ENCODE measurements at regions not wholly inside any gene's neighbourhood (a gene's known extent, or its start where the extent isn't known, plus 50 kb on each side); places are given as distances from the start of the nearest gene placed in this dataset.

GRCh38 chr11:101306721-101307120 is 177.1 kb upstream of the PGR start (continued):
- TF ChIP-seq ESRRA (CRISPR knock-in tag; IDR thresholded peaks at IDR 0.05; ENCODE audit: borderline replicate concordance), result no peak
- TF ChIP-seq NR1H2 (CRISPR knock-in tag; IDR thresholded peaks at IDR 0.05), result no peak
- TF ChIP-seq FOXK1 (CRISPR knock-in tag; IDR thresholded peaks at IDR 0.05), result no peak
- TF ChIP-seq, protein P1, sequence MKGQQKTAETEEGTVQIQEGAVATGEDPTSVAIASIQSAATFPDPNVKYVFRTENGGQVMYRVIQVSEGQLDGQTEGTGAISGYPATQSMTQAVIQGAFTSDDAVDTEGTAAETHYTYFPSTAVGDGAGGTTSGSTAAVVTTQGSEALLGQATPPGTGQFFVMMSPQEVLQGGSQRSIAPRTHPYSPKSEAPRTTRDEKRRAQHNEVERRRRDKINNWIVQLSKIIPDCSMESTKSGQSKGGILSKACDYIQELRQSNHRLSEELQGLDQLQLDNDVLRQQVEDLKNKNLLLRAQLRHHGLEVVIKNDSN (CRISPR knock-in tag; IDR thresholded peaks at IDR 0.05), result no peak

GRCh38 chr11:101305496-101305895 is 175.9 kb upstream of the PGR start:
- ChIA-PET POLR2A (interaction anchor here (0.6 kb wide), 1 partner anchor 966 kb away, joined by 3 read pairs; no protein-coding TSS in a partner anchor), CTCF (no interaction called here)
- H3K4me1 Mint-ChIP-seq, result no peaks in the 10 kb centered on the region
- ATAC-seq, result no peak
- no peaks in the 10 kb centered on the region for H3K36me3 Mint-ChIP-seq
- no peak overlapping the region for H3K4me3 Mint-ChIP-seq
- no peak for DNase-seq (ENCODE audit: low spot score)
- no peak overlapping the region for H3K27ac Mint-ChIP-seq
- H3K27me3 Mint-ChIP-seq (ENCODE audit: low read depth), result no peaks in the 10 kb centered on the region
- no peak for TF ChIP-seq CBFB (CRISPR knock-in tag; IDR thresholded peaks at IDR 0.05; ENCODE audit: low read depth)
- no peak for TF ChIP-seq SOX15 (CRISPR knock-in tag; IDR thresholded peaks at IDR 0.05)
- no peak for TF ChIP-seq CREB1 (CRISPR knock-in tag; IDR thresholded peaks at IDR 0.05)
- TF ChIP-seq ZNF512 (CRISPR knock-in tag; IDR thresholded peaks at IDR 0.05; ENCODE audit: borderline replicate concordance), result no peak
- TF ChIP-seq ZNF425 (CRISPR knock-in tag; conservative IDR thresholded peaks at IDR 0.05), result no peak
- TF ChIP-seq FOXP1 (CRISPR knock-in tag; IDR thresholded peaks at IDR 0.05; ENCODE audit: borderline replicate concordance), result no peak
- TF ChIP-seq NFYB (CRISPR knock-in tag; conservative IDR thresholded peaks at IDR 0.05; ENCODE audit: low read depth), result no peak
- no peak for TF ChIP-seq NFE2L1 (CRISPR knock-in tag; IDR thresholded peaks at IDR 0.05)
- no peak for TF ChIP-seq TCF7 (CRISPR knock-in tag; IDR thresholded peaks at IDR 0.05; ENCODE audit: low read depth)
- no peak for TF ChIP-seq ZNF219 (CRISPR knock-in tag; IDR thresholded peaks at IDR 0.05; ENCODE audit: borderline replicate concordance)
- no peak for TF ChIP-seq ARID4B (CRISPR knock-in tag; IDR thresholded peaks at IDR 0.05; ENCODE audit: borderline replicate concordance)
- no peak for TF ChIP-seq ELF4 (CRISPR knock-in tag; IDR thresholded peaks at IDR 0.05; ENCODE audit: low read depth)
- TF ChIP-seq PRRX2 (CRISPR knock-in tag; IDR thresholded peaks at IDR 0.05), result no peak
- no peak for TF ChIP-seq ZNF423 (CRISPR knock-in tag; IDR thresholded peaks at IDR 0.05)
- TF ChIP-seq, protein P2, sequence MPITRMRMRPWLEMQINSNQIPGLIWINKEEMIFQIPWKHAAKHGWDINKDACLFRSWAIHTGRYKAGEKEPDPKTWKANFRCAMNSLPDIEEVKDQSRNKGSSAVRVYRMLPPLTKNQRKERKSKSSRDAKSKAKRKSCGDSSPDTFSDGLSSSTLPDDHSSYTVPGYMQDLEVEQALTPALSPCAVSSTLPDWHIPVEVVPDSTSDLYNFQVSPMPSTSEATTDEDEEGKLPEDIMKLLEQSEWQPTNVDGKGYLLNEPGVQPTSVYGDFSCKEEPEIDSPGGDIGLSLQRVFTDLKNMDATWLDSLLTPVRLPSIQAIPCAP (CRISPR knock-in tag; IDR thresholded peaks at IDR 0.05), result no peak
- TF ChIP-seq JAZF1 (CRISPR knock-in tag; IDR thresholded peaks at IDR 0.05), result no peak
- H3K9me3 Mint-ChIP-seq, result no peaks in the 10 kb centered on the region

Data from WTC11 (cell line).